ENCODE measurements at regions not wholly inside any gene's neighbourhood (a gene's known extent, or its start where the extent isn't known, plus 50 kb on each side); places are given as distances from the start of the nearest gene placed in this dataset.

- TF ChIP-seq RERE (CRISPR knock-in tag; IDR thresholded peaks at IDR 0.05; ENCODE audit: low read depth) (no peak), ETV6 (CRISPR knock-in tag; conservative IDR thresholded peaks at IDR 0.05) (no peak), SP4 (CRISPR knock-in tag; IDR thresholded peaks at IDR 0.05) (no peak), ZNF234 (CRISPR knock-in tag; conservative IDR thresholded peaks at IDR 0.05) (no peak), CCAR2 (optimal IDR thresholded peaks at IDR 0.05; ENCODE audit: low read depth, low read length) (no peak), SP1 (IDR thresholded peaks at IDR 0.05) (no peak), SP1 (CRISPR knock-in tag; IDR thresholded peaks at IDR 0.05) (peak; percentile 57; the same call in 1 of the 2 replicates), ETS1 (CRISPR knock-in tag; IDR thresholded peaks at IDR 0.05) (no peak), HOXA9 (CRISPR knock-in tag; IDR thresholded peaks at IDR 0.05; ENCODE audit: borderline replicate concordance) (no peak), ZBTB4 (CRISPR knock-in tag; IDR thresholded peaks at IDR 0.05; ENCODE audit: borderline replicate concordance) (peak; percentile 45; the same call in 1 of the 2 replicates), ZNF597 (CRISPR knock-in tag; IDR thresholded peaks at IDR 0.05) (no peak), PRDM4 (CRISPR knock-in tag; IDR thresholded peaks at IDR 0.05; ENCODE audit: borderline replicate concordance) (no peak), HHEX (CRISPR knock-in tag; IDR thresholded peaks at IDR 0.05) (peak; percentile 57; the same call in 1 of the 2 replicates), MAX (IDR thresholded peaks at IDR 0.05) (peak; percentile 72), ELF1 (CRISPR knock-in tag; IDR thresholded peaks at IDR 0.05) (no peak; the same call in 1 of the 2 replicates)
These were observed 631.5 kb downstream of the NYAP2 start (continued) for GRCh38 chr2:226030788-226031646.
